ENCODE measurements at regions not wholly inside any gene's neighbourhood (a gene's known extent, or its start where the extent isn't known, plus 50 kb on each side); places are given as distances from the start of the nearest gene placed in this dataset.
"Not testable (repeated sequence)": the region's sequence is repeated elsewhere in the genome, so short reads cannot be mapped to it uniquely, and the experiment has no call there.

DNA sequence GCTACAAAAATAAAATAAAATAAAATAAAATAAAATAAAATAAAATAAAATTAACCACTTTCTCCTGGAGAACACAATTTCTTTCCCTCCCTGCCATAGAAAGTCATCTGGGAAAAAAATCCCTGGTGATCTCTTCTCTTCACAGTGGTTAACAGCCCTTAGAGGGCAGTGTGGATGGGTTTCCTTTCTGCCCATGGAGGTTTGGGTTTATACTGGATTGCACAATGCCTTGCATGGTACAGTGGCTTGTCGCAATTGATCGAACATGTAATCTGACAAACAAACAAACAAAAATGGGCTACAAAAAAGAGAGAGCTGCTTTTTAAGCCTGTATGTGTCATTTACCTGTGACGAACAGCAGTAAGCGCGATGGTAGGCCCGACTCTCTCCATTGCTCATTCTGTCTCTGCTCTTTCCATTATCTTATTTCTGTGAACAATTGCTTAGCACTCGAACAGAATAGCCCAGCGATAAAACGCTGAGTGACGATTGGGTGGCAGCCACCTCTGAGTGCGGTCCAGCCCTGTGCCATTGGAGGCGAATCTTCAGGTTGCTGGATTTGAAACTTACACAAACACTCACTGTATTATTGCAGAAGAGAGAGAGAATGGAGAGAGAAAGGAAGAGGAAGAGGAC, 166.1 kb downstream of the CD83 start:
- intact Hi-C loops (cut with DNase I) = no loop called here

DNA sequence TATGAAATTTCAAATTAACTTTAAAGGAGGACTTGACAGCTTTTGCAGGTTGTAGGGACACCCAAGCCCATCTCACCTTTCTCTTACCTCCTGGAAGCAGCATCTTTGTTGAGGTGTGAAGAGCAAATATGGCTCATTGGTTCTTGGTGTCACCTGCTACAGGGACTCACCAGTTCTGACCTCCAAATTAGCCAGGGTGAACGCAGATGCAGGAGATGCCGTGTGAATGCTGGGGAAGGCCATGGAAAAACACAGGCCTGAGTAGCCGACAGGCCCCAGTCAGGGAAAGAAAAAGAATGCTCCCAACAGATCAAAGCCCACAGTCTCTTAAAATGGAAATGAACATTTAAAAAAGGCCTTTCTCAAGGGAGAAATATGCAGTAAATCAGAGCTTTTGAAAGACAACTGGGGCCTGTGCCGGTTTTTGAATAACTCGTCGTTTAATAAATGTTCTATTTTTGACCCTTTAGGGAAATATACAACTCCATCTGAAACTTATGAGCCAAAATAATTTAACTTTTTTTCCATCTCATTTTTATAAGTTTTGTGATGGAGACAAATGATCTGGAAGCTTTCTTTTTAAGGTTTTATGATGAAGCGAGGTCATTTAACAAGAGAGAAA, 167.5 kb downstream of the CD83 start:
- DNase-seq (ENCODE audit: low spot score) = no peak
- intact Hi-C loops (cut with DNase I) = no loop called here

More for the DNA sequence above, 166.1 kb downstream of the CD83 start:
- DNase-seq (ENCODE audit: low spot score) = no peak

DNA sequence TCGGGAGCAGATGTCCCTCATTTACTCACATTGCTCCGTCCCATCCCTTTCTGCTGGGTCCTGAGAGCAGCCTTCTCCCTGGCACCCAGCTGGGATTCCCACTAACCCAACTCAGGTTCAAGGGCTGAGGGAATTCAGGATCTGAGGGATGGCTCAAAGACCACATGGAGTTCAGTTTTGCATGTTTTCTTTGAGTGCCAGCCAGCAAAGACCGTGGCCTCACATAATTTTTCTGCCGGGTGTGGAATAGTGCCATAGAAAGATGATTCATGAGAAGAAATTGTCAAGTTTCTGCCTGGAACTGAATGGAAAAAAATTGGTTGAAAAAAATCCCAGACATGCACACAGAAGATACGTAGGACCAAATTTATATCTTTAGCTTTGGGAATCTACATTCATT, 168.6 kb downstream of the CD83 start:
- intact Hi-C loops (cut with DNase I) = no loop called here
- no peak for DNase-seq (ENCODE audit: low spot score)

DNA sequence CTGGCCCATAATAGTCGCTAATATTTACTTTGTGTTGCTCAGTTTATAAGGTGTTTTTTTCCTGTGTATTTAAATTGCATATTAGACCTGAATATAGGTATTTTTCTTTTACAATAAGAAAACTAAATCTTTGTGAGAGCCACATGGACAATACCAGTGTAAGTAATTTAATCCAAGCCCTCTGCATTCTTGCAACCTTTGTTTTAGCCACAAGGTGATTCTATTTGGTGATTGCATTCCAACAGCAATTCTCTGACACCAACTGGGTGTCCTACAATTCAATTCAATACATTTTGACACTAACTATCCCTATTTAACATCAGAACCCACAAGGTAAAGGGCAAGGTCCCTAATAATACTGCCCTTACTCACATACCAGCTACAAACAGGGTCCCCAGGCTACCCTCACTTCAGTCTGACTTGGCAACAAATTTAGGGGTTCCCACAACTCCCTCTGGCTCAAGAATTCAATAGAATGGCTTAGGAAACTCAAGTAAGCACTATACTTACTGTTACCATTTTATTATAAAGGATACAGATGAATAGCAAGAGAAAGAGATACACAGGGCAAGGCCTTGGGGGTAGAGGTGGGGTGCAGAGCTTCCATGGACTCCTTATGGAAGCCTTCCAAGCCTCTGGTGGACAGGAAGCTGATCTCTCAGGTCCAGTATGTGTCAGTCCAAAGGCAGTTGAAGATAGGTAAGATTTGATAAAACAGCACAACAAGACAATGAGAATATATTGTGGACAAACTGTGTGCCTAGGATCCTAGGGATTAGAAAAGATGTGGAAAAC, 169.3 kb downstream of the CD83 start:
- DNase-seq (ENCODE audit: low spot score) = no peak
- intact Hi-C loops (cut with DNase I) = no loop called here

DNA sequence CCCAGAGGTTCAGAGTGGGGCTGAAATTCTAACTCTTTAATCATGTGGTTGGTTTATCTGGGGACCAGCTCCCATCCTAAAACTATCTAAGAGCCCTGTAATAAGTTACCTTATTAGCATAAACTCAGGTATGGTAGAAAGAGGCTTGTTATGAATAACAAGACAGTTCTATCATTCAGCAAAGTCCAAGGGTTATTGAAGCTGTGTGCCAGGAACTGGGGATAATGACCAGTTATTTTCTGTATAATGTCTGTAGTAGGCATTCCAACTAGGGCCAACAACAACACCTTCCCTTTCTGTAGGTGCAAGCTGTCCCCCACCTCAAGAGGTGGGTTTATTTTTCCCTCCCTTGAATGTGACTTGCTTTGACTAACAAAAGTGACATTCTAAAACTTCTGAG, 170.1 kb downstream of the CD83 start:
- intact Hi-C loops (cut with DNase I) = no loop called here
- no peak for DNase-seq (ENCODE audit: low spot score)

DNA sequence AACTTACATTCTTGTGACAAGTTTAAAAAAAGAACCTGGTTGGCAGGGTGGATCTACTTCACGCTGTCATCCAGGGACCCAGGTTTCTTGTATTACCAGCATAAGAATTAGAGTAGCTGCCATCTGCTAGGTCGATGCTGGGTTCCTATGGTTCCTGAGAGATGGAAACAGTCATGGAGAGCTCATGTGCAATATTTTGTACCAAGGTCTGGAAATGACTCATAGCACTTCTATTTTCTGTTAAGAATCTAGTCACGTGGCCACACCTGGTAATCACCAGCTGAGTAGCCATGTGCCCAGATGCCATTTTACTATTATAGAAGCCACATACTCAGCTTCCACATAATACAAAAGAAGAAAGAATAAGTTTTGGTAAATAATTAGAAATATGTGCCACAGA, 171.3 kb downstream of the CD83 start:
- intact Hi-C loops (cut with DNase I) = no loop called here
- DNase-seq (ENCODE audit: low spot score) = no peak

DNA sequence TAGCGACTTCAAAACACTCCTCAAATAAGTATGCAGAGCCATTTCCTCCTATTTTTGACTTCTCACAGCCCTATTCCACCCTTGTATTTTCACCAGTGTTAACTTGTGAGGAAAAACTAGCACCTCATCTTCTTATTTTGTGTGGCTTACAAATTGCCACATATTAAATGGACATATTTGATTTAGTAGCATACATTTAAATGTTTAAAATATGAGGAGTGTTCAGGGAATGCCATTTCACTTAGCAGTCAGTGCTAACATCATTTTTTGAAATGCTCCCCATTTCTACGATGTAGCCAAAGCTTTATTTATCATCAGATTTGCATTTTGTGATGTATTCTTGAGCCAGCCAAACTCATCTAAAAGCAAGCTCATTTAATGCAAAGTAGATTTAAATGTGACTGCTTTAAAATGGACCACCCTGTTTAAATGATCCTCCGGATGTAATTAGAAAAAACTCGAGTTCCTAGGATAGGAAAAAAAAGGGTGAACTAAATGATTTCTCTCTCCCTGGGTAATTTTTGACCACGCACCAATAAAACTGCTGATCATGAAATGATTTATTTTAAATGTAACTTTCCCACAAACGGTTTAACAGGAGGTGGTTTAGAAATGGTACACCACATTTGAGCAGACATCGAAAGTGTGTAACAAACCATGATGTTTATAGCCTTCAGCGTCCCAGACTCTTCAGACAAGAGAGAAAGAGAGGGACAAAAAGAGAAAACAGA, 172.6 kb downstream of the CD83 start:
- no peak for DNase-seq (ENCODE audit: low spot score)
- intact Hi-C loops (cut with DNase I) = loop anchor here in 1 of 2 donors (5.0 kb wide), 1 partner anchor 707 kb away; no protein-coding TSS in a partner anchor

DNA sequence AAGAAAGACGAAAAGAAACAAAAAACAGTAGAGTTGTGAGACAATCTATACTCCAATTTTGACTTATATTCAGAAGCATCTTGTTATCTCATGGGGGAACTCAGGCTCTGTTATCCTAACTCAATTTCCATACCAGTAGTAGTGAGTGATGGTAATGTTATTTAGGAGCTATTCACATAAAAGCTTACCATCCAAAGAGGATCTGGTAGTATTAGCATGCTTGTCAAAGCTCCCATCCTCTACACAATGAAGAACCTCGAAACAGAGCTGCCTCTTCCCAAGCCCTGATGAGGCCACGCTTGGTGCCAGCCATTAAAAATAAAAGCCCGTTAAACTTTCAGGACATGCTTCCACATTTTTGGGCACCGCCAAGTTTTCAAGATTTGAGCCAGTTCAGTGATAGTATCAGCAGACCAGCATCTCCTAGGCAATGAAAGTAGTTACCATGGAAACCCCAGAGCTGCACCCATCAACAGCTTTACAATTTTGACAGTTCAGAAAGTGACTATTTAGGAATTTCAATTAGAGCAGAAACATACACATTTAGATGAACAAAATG, 173.3 kb downstream of the CD83 start:
- no peak for DNase-seq (ENCODE audit: low spot score)
- intact Hi-C loops (cut with DNase I) = loop anchor here in 1 of 2 donors (5.0 kb wide), 1 partner anchor 706 kb away; no protein-coding TSS in a partner anchor

DNA sequence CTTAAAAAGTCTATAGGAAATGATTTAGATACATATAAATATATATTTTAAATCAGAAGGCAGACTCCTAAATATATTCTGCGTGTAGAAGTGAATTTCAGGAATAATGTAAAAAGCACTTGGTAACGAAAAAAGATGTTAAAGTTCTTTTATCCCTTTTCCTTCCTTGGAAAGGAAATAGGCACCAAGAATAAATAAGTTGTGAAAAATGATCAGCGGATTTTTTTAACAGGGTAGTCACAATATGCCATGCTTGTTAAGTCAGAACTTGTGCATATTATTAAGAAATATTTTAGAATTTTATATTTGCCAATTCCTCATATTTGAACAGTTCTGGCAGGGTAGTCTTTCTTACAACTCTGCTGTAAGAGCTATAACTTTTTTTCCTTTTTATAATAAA, 173.8 kb downstream of the CD83 start:
- intact Hi-C loops (cut with DNase I) = loop anchor here in 1 of 2 donors (5.0 kb wide), 1 partner anchor 706 kb away; no protein-coding TSS in a partner anchor
- DNase-seq (ENCODE audit: low spot score) = no peak

DNA sequence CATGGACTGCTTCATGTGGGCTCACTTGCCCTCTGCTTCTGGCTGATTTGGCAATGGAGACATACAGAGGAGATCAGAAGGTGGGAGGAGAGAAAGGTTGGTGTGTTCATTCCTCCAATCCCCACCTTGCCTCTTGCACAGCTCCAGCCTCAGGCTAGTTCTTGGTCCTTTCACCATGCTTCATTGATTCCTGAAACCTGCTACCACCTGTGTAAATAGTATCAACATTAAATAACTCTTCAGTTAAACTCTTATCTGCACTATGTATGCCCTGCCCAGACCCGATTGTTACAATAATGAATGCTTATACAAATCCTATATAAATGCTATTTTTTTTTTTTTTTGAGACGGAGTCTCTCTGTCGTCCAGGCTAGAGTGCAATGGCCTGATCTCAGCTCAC, 174.5 kb downstream of the CD83 start:
- intact Hi-C loops (cut with DNase I) = loop anchor here in 1 of 2 donors (5.0 kb wide), 1 partner anchor 705 kb away; no protein-coding TSS in a partner anchor

DNA sequence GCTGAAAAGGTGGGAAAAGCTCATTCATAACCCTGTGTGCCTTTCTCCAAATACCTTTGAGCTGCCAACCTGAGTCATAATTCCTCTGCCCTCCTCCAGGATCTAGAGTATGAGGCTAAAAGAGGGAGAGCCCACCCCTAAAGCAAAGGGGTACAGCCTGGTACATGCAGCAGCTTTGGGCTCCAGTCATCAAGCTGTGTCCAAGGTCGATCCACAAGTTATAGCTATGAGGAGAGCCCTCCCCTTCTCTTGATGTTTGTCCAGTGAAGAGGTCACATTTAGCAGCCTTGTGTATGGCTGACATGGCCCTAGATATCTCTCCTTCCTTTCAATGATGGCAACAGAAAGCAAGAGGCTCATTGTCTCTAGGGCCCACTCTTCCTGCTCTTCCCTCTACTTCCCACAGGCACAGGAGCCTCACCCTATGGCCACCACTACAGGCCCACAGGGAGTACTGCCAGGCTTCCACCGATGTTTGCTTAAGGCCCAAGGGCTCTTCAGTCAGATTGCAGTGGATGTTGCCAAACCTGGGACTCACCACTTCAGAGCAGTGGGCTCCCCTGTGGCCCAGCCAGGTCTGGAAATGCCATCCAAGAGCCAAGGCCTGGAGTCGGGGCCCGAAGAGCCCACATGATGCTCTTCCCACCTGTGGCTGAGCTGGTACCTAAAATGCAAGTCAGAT, 176.8 kb downstream of the CD83 start:
- no peak for DNase-seq (ENCODE audit: low spot score)
- intact Hi-C loops (cut with DNase I) = loop anchor here in 1 of 2 donors (5.0 kb wide), 1 partner anchor 703 kb away; no protein-coding TSS in a partner anchor

More for the DNA sequence above, 174.5 kb downstream of the CD83 start:
- DNase-seq (ENCODE audit: low spot score) = no peak

DNA sequence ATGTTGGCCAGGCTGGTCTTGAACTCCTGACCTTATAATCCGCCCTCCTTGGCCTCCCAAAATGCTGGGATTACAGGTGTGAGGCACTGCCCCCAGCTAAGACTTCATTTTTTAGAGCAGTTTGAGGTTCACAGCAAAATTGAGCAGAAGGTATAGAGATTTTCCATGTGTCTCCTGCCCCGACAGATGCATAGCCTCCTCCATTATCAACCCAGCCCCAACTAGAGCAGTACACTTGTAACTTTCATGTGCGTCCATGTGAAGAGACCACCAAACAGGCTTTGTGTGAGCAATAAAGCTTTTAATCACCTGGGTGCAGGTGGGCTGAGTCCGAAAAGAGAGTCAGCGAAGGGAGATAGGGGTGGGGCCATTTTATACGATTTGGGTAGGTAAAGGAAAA, 179.1 kb downstream of the CD83 start:
- intact Hi-C loops (cut with DNase I); DNase-seq (ENCODE audit: low spot score): not testable (repeated sequence)

DNA sequence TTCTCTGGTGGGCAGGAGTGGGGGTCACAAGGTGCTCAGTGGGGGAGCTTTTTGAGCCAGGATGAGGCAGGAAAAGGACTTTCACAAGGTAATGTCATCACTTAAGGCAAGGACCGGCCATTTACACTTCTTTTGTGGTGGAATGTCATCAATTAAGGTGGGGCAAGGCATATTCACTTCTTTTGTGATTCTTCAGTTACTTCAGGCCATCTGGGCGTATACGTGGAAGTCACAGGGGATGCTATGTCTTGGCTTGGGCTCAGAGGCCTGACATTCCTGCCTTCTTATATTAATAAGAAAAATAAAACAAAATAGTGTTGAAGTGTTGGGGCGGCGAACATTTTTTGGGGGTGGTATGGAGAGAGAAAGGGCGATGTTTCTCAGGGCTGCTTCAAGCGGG, 179.5 kb downstream of the CD83 start:
- intact Hi-C loops (cut with DNase I); DNase-seq (ENCODE audit: low spot score): not testable (repeated sequence)

DNA sequence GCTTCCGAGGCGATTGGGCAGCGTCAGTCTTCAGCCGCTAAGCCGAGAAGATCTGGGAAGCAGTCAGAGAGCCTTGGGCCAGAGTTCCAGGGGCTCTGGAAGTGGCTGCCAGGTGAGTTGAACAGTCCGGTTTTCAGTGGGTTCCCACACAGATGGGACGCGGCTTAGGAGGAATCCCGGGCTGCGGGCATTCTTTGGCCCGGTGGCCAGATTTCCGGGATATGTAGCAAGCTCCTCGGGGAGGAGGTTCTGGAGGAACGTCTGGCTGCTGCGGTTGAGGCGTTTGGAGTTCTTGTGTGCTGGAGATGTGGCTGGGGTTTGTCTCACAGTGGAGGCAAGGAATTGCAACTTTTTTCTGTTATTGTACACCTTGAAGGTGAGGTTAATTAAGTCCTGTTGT, 182.6 kb downstream of the CD83 start:
- intact Hi-C loops (cut with DNase I); DNase-seq (ENCODE audit: low spot score): not testable (repeated sequence)

DNA sequence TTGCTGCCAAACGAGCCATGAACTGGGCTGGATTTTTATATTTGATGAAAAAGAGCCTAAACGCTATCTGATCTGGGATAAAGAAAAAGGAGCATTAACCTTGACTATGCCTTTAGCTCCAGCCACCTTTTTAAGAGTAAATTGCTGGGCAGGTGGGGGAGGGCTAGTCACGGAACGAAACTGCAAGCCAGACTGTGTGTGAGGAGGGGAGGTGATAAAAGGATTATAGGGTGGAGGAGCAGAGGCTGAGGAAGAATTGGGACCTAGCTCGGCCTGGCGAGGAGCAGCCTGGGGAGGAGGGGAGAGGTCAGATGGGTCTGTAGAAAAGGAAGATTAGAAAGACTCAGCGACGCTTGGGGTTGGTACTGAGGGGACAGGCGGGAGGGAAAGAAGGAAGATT, 183.1 kb downstream of the CD83 start:
- DNase-seq (ENCODE audit: low spot score); intact Hi-C loops (cut with DNase I): not testable (repeated sequence)

DNA sequence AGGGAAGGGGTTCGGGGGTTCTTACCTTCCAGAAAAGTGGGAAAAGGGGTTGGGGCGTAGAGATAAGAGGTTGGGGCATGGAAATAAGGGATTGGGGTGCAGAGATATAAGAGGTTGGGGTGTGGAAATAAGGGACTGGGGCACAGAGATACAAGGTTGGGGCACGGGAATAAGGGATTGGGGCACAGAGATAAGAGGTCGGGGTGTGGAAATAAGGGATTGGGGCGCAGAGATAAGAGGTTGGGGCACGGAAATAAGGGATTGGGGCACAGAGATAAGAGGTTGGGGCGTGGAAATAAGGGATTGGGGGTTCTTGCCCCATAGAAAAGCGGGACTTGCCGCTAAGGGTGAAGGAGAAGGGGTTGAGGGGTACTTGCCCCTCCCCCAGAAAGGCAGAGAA, 183.9 kb downstream of the CD83 start:
- intact Hi-C loops (cut with DNase I); DNase-seq (ENCODE audit: low spot score): not testable (repeated sequence)

DNA sequence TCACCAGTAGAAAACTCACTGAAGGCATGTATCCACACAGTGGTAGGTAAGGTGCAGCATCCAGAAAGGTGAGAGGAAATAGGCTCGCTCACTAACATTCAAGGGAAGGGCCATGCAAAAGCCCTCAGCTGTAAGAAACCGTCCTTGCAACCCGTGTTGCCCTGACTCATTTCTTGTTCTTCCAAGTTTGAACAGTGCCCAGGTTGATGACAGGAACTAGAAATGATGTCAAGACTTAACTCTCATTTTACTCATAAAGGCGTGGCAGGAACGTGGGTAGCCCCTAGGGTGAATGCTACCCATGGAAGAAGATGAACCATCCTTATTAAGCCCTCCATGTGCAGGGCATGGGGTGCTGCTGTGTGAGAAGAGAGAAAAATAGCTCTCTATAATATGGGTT, 187.6 kb downstream of the CD83 start:
- intact Hi-C loops (cut with DNase I) = no loop called here
- no peak for DNase-seq (ENCODE audit: low spot score)

DNA sequence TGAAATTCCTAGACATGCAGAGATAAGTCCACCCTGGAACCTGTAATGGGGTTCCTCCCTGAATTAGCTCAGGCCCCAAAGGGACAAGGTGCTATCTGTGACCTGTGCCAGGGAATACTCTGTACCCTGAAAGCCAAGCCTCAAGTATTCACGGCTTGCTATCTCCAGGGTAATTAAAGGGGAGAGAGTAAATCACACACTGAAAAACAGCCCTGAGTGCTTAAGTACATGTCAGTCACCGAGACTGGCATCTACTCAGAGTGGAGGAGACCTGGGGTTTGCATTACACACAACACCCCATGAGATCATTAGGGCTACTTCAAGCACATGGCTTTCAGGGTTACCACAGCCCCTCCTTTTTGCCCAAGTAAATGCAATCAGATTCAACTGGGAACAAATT, 188.1 kb downstream of the CD83 start:
- intact Hi-C loops (cut with DNase I) = no loop called here
- no peak for DNase-seq (ENCODE audit: low spot score)
